AG09309 (cell line): ENCODE measurements at regions not wholly inside any gene's neighbourhood (a gene's known extent, or its start where the extent isn't known, plus 50 kb on each side); places are given as distances from the start of the nearest gene placed in this dataset.

Source experiments
- DNase-seq: peaks from one replicate; pipeline ENCODE4 v3.0.0-alpha.2; 2010; ENCODE audit warnings: low read depth
- H3K4me3 ChIP-seq: 2 replicates; pipeline ENCODE4 v1.5.1; 2011; ENCODE audit warnings: mild to moderate bottlenecking, low read depth, low read length, moderate library complexity; ENCODE audit not compliant: control insufficient read depth
- CTCF ChIP-seq: IDR thresholded peaks from 2 replicates; pipeline ENCODE4 v1.5.1; 2011; ENCODE audit warnings: mild to moderate bottlenecking, low read depth, low read length, inconsistent platforms; ENCODE audit not compliant: insufficient read depth, control insufficient read depth; ENCODE audit errors: missing control alignments

- no peak for TF ChIP-seq CTCF
- H3K4me3 ChIP-seq = no peak overlapping the region
- DNase-seq = no peak
Observed at GRCh38 chr13:22629374-22629773, 551.4 kb upstream of the SGCG start.

- no peak overlapping the region for H3K4me3 ChIP-seq
Observed at GRCh38 chr13:22642088-22642487, 538.7 kb upstream of the SGCG start.

GRCh38 chr13:22644941-22645340 is 535.8 kb upstream of the SGCG start:
- TF ChIP-seq CTCF = no peak
- no peak overlapping the region for H3K4me3 ChIP-seq
- DNase-seq = no peak

More at GRCh38 chr13:22642088-22642487, 538.7 kb upstream of the SGCG start:
- TF ChIP-seq CTCF = no peak
- DNase-seq = no peak

DNA sequence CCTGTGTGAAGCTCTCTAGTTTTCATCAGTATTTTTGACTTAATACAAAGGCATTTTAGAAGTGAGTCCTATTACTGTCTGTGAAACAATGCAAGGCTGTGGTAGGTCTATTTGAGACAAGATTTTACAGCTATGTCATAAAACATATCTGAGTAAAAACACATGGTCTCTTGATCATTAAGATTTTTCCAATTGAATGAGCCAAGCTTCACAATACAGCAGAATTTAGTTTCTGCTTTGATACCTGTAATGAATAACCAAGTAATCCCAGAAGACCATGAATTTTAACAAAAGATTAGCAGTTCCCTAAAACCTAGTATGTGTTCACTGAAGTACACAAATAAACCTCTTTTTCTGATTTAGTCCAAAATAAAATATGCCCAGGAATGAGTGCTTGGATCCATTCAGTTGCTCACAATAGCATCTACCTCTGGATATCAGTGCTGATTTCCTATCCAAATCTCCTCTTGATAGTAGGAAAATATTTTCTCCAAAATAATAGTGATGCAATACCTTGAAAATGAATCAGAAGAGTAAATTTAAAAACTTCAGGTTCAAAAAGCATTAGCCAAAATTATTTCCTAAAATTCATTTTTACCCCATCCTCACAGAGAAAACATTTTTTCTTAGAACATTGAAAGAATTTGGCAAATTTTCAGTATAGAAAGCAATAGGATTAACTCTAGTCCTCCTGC is 533.5 kb upstream of the SGCG start:
- TF ChIP-seq CTCF = no peak
- DNase-seq = no peak
- H3K4me3 ChIP-seq = no peak overlapping the region

- DNase-seq = no peak
- no peak overlapping the region for H3K4me3 ChIP-seq
- TF ChIP-seq CTCF = no peak
Observed at GRCh38 chr13:22648320-22648801, 532.4 kb upstream of the SGCG start.

GRCh38 chr13:22652796-22653195 is 528.0 kb upstream of the SGCG start:
- TF ChIP-seq CTCF = no peak
- DNase-seq = no peak

More at GRCh38 chr13:22652796-22653195, 528.0 kb upstream of the SGCG start:
- H3K4me3 ChIP-seq = no peak overlapping the region
